Panc1 (cell line): ENCODE measurements at regions not wholly inside any gene's neighbourhood (a gene's known extent, or its start where the extent isn't known, plus 50 kb on each side); places are given as distances from the start of the nearest gene placed in this dataset.

Experiments used
- ATAC-seq: fragments of 200-7000 bp; cut with Tn5 transposase; 2 replicates; pipeline ENCODE4 v1.9.1; 2020; ENCODE audit warnings: mild to moderate bottlenecking, moderate library complexity
- BruUV-seq: library from RNA; stranded (reverse); fragments of 400-500 nt; replicated peaks from 2 replicates; lab custom pipeline; 2021; lab: Mats Ljungman, UMichigan
- CTCF ChIA-PET: fragments of 300-600 bp; sonication (Branson Sonifier 250); formaldehyde crosslinking; loops from one replicate; lab custom pipeline; 2022; ENCODE audit warnings: antibody characterized with exemption; lab: Charles Lee
- POLR2A ChIA-PET: fragments of 300-600 bp; sonication (Branson Sonifier 250); formaldehyde crosslinking; loops from one replicate; lab custom pipeline; 2022; ENCODE audit warnings: antibody characterized with exemption; lab: Charles Lee
- DNase-seq: peaks from one replicate; pipeline ENCODE4 v3.0.0-alpha.2; 2010; ENCODE audit warnings: low read depth, low spot score
- H3K27ac ChIP-seq: 2 replicates; pipeline ENCODE4 v1.5.1; 2011; ENCODE audit warnings: mild to moderate bottlenecking, low read length, inconsistent platforms
- H3K27me3 ChIP-seq: fragments of 200-500 bp; sonication (Bioruptor generic); 2 replicates; pipeline ENCODE4 v1.6.0; 2014; ENCODE audit warnings: low read length, inconsistent platforms; ENCODE audit not compliant: control insufficient read depth, insufficient read depth
- H3K36me3 ChIP-seq: fragments of 200-500 bp; sonication (Bioruptor generic); 2 replicates; pipeline ENCODE4 v1.5.1; 2014; ENCODE audit warnings: inconsistent platforms, mild to moderate bottlenecking, low read length, moderate library complexity; ENCODE audit not compliant: control insufficient read depth, insufficient read depth
- H3K4me1 ChIP-seq: 2 replicates; pipeline ENCODE4 v1.5.1; 2011; ENCODE audit warnings: inconsistent platforms, mild to moderate bottlenecking, low read length, moderate library complexity; ENCODE audit not compliant: control insufficient read depth, insufficient read depth
- H3K4me3 ChIP-seq, 2 experiments: 2 replicates each; pipeline ENCODE4 v1.5.1; 2011 to 2012; ENCODE audit warnings: low read depth in 2 of 2, low read length in 2 of 2, mild to moderate bottlenecking in 2 of 2, inconsistent platforms in 1 of 2, moderate library complexity in 1 of 2
- H3K9me3 ChIP-seq: fragments of 200-500 bp; sonication (Bioruptor generic); 2 replicates; pipeline ENCODE4 v1.5.1; 2014; ENCODE audit warnings: low read depth, mild to moderate bottlenecking, inconsistent platforms, low read length, moderate library complexity; ENCODE audit not compliant: control insufficient read depth, insufficient read depth
- POLR2AphosphoS5 ChIP-seq: IDR thresholded peaks from 2 replicates; pipeline ENCODE4 v1.6.1; 2012; ENCODE audit warnings: mild to moderate bottlenecking, low read depth, low read length, moderate library complexity
- SIN3A ChIP-seq: IDR thresholded peaks from 2 replicates; pipeline ENCODE4 v1.6.1; 2012; ENCODE audit warnings: low read depth, mild to moderate bottlenecking, low read length, moderate library complexity, borderline replicate concordance; ENCODE audit not compliant: insufficient read depth
- TCF7L2 ChIP-seq: IDR thresholded peaks from 2 replicates; pipeline ENCODE4 v1.6.1; 2011; ENCODE audit warnings: mild to moderate bottlenecking, low read depth, low read length, inconsistent platforms
- in situ Hi-C: cut with HindIII; loops from 2 replicates; pipeline ENCODE4 v1.10.0; 2016; ENCODE audit warnings: low sequenced_read_pairs, low pct_unique_long_range_greater_than_20kb
- intact Hi-C: fragments of 100-400 bp; cut with micrococcal nuclease; formaldehyde crosslinking; loops from one replicate; pipeline ENCODE4 v1.10.0; 2022; ENCODE audit not compliant: unreplicated experiment
- TF ChIP-seq, protein P1 (sequence below), 2 experiments: IDR thresholded peaks; 2 replicates each; pipeline ENCODE4 v1.6.1; 2011 to 2012; ENCODE audit warnings: low read depth in 2 of 2, control low read depth in 1 of 2, low read length in 1 of 2, mild to moderate bottlenecking in 1 of 2, moderate library complexity in 1 of 2; ENCODE audit not compliant: insufficient read depth in 1 of 2
- TF ChIP-seq, protein P2 (sequence below): fragments of 450-650 bp; IDR thresholded peaks from 2 replicates; pipeline ENCODE4 v1.5.1; 2017; ENCODE audit warnings: mild to moderate bottlenecking

DNA sequence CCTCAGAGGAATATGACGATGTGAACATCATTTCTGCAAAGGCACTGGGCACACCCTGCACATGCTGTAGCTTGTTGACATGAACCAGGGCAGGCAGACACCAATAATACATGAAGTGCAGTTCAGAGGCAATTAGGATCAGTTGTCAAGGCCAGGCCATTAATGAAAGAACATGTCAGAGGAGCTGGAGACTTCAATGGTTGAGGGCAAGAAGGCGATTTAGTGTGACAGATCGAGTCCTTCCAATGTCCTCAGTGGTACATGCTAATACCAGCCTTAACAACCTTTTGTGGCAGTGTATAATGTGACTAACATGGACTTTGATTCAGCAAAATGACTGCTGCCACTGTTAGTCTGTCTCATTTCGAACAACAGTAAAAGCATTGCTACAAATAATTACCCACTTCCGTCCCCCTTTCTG is 205.2 kb upstream of the NANOGP8 start:
- intact Hi-C loops (no loop called here), in situ Hi-C loops (no loop called here)
- H3K4me3 ChIP-seq: no peak overlapping the region
- ATAC-seq (no peak), DNase-seq (no peak)
- no peaks in the 10 kb centered on the region for H3K36me3 ChIP-seq
- no peaks in the 10 kb centered on the region for H3K4me1 ChIP-seq
- peak overlapping the region; percentile 39; the same call in 1 of the 2 replicates for H3K27ac ChIP-seq
- H3K27me3 ChIP-seq: no peaks in the 10 kb centered on the region
- ChIA-PET CTCF (interaction anchor here (3.7 kb wide), 1 partner anchor 154 kb away, joined by 35 read pairs; no protein-coding TSS in a partner anchor), POLR2A (no interaction called here)
- TF ChIP-seq, protein P1, sequence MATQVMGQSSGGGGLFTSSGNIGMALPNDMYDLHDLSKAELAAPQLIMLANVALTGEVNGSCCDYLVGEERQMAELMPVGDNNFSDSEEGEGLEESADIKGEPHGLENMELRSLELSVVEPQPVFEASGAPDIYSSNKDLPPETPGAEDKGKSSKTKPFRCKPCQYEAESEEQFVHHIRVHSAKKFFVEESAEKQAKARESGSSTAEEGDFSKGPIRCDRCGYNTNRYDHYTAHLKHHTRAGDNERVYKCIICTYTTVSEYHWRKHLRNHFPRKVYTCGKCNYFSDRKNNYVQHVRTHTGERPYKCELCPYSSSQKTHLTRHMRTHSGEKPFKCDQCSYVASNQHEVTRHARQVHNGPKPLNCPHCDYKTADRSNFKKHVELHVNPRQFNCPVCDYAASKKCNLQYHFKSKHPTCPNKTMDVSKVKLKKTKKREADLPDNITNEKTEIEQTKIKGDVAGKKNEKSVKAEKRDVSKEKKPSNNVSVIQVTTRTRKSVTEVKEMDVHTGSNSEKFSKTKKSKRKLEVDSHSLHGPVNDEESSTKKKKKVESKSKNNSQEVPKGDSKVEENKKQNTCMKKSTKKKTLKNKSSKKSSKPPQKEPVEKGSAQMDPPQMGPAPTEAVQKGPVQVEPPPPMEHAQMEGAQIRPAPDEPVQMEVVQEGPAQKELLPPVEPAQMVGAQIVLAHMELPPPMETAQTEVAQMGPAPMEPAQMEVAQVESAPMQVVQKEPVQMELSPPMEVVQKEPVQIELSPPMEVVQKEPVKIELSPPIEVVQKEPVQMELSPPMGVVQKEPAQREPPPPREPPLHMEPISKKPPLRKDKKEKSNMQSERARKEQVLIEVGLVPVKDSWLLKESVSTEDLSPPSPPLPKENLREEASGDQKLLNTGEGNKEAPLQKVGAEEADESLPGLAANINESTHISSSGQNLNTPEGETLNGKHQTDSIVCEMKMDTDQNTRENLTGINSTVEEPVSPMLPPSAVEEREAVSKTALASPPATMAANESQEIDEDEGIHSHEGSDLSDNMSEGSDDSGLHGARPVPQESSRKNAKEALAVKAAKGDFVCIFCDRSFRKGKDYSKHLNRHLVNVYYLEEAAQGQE (IDR thresholded peaks at IDR 0.05; ENCODE audit: insufficient read depth in 1 of 2, low read depth in 2 of 2, low read length in 1 of 2): no peak
- TF ChIP-seq SIN3A (no peak), POLR2AphosphoS5 (no peak), TCF7L2 (no peak)
- TF ChIP-seq, protein P2, sequence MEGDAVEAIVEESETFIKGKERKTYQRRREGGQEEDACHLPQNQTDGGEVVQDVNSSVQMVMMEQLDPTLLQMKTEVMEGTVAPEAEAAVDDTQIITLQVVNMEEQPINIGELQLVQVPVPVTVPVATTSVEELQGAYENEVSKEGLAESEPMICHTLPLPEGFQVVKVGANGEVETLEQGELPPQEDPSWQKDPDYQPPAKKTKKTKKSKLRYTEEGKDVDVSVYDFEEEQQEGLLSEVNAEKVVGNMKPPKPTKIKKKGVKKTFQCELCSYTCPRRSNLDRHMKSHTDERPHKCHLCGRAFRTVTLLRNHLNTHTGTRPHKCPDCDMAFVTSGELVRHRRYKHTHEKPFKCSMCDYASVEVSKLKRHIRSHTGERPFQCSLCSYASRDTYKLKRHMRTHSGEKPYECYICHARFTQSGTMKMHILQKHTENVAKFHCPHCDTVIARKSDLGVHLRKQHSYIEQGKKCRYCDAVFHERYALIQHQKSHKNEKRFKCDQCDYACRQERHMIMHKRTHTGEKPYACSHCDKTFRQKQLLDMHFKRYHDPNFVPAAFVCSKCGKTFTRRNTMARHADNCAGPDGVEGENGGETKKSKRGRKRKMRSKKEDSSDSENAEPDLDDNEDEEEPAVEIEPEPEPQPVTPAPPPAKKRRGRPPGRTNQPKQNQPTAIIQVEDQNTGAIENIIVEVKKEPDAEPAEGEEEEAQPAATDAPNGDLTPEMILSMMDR: no peak
- no peaks in the 10 kb centered on the region for H3K9me3 ChIP-seq
- BruUV-seq: no TSS peak

DNA sequence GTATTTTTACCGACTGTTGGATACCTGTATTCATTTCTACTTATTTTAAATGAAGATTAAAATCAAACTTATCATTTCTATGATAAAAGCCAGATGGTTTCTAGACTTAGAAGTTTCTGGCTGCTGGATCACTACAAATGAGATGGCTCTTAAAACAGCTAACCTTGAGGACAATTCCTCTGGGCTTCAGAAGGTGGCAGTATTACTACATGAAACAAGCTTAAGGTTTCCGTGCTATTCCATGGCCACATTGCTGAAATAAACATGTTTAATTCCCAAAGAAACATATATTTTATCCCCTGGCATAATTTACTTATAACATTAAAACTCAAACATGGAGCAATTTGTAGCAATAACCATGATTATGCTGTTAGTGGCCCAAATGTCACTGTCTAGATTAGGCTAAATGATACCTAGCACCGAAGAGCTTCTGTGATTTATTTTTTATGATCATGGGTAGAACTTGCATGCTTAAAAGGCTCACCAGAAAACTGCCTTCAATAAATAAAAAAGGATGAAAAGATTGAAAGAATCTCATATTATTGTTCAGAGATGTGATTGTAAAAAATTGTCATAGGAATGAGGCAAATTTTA is 204.0 kb upstream of the NANOGP8 start:
- H3K4me1 ChIP-seq: no peaks in the 10 kb centered on the region
- ChIA-PET POLR2A (interaction anchor here (0.6 kb wide), 1 partner anchor 475 kb away, joined by 8 read pairs; no protein-coding TSS in a partner anchor), CTCF (interaction anchor here (0.6 to 3.7 kb wide), 5 partner anchors 20 to 1990 kb away, joined by 3 to 35 read pairs (median 3); no protein-coding TSS in a partner anchor)
- H3K4me3 ChIP-seq: no peak overlapping the region
- H3K36me3 ChIP-seq: no peaks in the 10 kb centered on the region
- intact Hi-C loops: loop anchor here (2.0 to 10.0 kb wide), 3 partner anchors 156 to 456 kb away; no protein-coding TSS in a partner anchor
- BruUV-seq: no TSS peak
- in situ Hi-C loops: no loop called here
- no peak for DNase-seq
- H3K27ac ChIP-seq: no peak overlapping the region
- TF ChIP-seq, protein P2: peak; percentile 73; the same call in 1 of the 2 replicates
- TF ChIP-seq, protein P1 (IDR thresholded peaks at IDR 0.05; ENCODE audit: insufficient read depth in 1 of 2, low read depth in 2 of 2, low read length in 1 of 2): no peak
- no peaks in the 10 kb centered on the region for H3K9me3 ChIP-seq
- no peaks in the 10 kb centered on the region for H3K27me3 ChIP-seq
- ATAC-seq: peak; percentile 85
